NOMO-1 (cell line): ENCODE measurements at regions not wholly inside any gene's neighbourhood (a gene's known extent, or its start where the extent isn't known, plus 50 kb on each side); places are given as distances from the start of the nearest gene placed in this dataset.

Experiments
- DNase-seq, 2 experiments: peaks; one replicate each; lab custom pipeline; 2025; ENCODE audit not compliant: unreplicated experiment in 2 of 2; lab: John Stamatoyannopoulos, UW

GRCh38 chr10:28082316-28082715, 83.4 kb upstream of the ODAD2 start:
- DNase-seq = no peak

- no peak for DNase-seq
Observed at GRCh38 chr10:28077889-28078288, 79.0 kb upstream of the ODAD2 start.

- no peak for DNase-seq
Observed at GRCh38 chr10:28075424-28075823, 76.5 kb upstream of the ODAD2 start.

GRCh38 chr10:28072573-28072972, 73.7 kb upstream of the ODAD2 start:
- no peak for DNase-seq

- no peak for DNase-seq
Observed at GRCh38 chr10:28060031-28060607, 61.2 kb upstream of the ODAD2 start.

- no peak for DNase-seq
Observed at GRCh38 chr10:28058746-28059145, 59.9 kb upstream of the ODAD2 start.

- DNase-seq = peak in 1 of 2 experiments; percentile 31
Observed at GRCh38 chr10:28054228-28054860, 55.5 kb upstream of the ODAD2 start.

- no peak for DNase-seq
Observed at GRCh38 chr10:28049286-28049685, 50.4 kb upstream of the ODAD2 start.
